ENCODE measurements at regions not wholly inside any gene's neighbourhood (a gene's known extent, or its start where the extent isn't known, plus 50 kb on each side); places are given as distances from the start of the nearest gene placed in this dataset.

DNA sequence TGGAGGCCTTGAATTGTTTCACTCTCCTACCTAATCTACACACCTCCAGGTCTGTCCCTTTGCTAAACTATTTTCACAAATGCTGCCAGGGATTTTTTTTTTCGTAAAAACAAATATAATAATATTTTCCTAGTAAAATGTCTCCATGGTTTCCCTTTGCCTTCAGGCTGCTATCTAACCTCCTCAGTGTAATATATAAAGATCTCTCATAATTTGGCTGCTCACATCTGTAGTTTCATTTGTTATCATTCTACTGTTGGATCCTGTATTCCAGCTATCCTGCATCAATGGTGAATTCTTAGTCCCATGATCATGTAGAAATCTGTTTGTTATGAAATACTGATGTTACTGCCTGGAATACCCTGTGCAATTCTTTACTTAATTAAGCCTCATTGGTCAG lies 211.9 kb upstream of the CHRM2 start:
- H2AFZ ChIP-seq (ENCODE audit: low read length), result no peak overlapping the region
- no peak overlapping the region for H3K9ac ChIP-seq (ENCODE audit: low read depth, low read length, poor library complexity, severe bottlenecking)
- no peak overlapping the region for H3K4me2 ChIP-seq (ENCODE audit: low read depth, low read length, poor library complexity, severe bottlenecking)
- no peaks in the 10 kb centered on the region for H4K20me1 ChIP-seq (ENCODE audit: insufficient read depth, low read length, poor library complexity, severe bottlenecking)
- H3K9me2 ChIP-seq (replicated peaks; ENCODE audit: low read depth, low read length), result no peaks in the 10 kb centered on the region
- no peaks in the 10 kb centered on the region for H3K9me3 ChIP-seq (ENCODE audit: insufficient read depth, low read depth, low read length)
- no peaks in the 10 kb centered on the region for H3K36me3 ChIP-seq (ENCODE audit: insufficient read depth, low read length)
- no peak overlapping the region for H3K4me3 ChIP-seq (ENCODE audit: low read length, poor library complexity, severe bottlenecking)
- no peaks in the 10 kb centered on the region for H3F3A ChIP-seq (ENCODE audit: low read depth)
- no peaks in the 10 kb centered on the region for H3K4me1 ChIP-seq (ENCODE audit: insufficient read depth, low read length, poor library complexity, severe bottlenecking)
- no peaks in the 10 kb centered on the region for H3K27me3 ChIP-seq (ENCODE audit: insufficient read depth, low read length, poor library complexity, severe bottlenecking)
- TF ChIP-seq CTCF (conservative IDR thresholded peaks at IDR 0.05; ENCODE audit: low read length) (no peak), EZH2phosphoT487 (IDR thresholded peaks at IDR 0.05; ENCODE audit: borderline replicate concordance) (no peak)
- no peaks in the 10 kb centered on the region for H3K79me2 ChIP-seq (ENCODE audit: insufficient read depth, low read length)

GRCh38 chr7:136655414-136655813 lies 213.0 kb upstream of the CHRM2 start:
- Histone ChIP-seq H2AFZ (ENCODE audit: low read length) (no peak overlapping the region), H3K36me3 (ENCODE audit: insufficient read depth, low read length) (no peaks in the 10 kb centered on the region), H3K9me2 (replicated peaks; ENCODE audit: low read depth, low read length) (no peaks in the 10 kb centered on the region), H3F3A (ENCODE audit: low read depth) (no peaks in the 10 kb centered on the region), H3K9me3 (ENCODE audit: insufficient read depth, low read depth, low read length) (no peaks in the 10 kb centered on the region), H4K20me1 (ENCODE audit: insufficient read depth, low read length, poor library complexity, severe bottlenecking) (no peaks in the 10 kb centered on the region), H3K4me1 (ENCODE audit: insufficient read depth, low read length, poor library complexity, severe bottlenecking) (no peaks in the 10 kb centered on the region), H3K4me3 (ENCODE audit: low read length, poor library complexity, severe bottlenecking) (no peak overlapping the region), H3K27me3 (ENCODE audit: insufficient read depth, low read length, poor library complexity, severe bottlenecking) (no peaks in the 10 kb centered on the region), H3K79me2 (ENCODE audit: insufficient read depth, low read length) (no peaks in the 10 kb centered on the region), H3K9ac (ENCODE audit: low read depth, low read length, poor library complexity, severe bottlenecking) (no peak overlapping the region), H3K4me2 (ENCODE audit: low read depth, low read length, poor library complexity, severe bottlenecking) (no peak overlapping the region)
- TF ChIP-seq CTCF (conservative IDR thresholded peaks at IDR 0.05; ENCODE audit: low read length) (no peak), EZH2phosphoT487 (IDR thresholded peaks at IDR 0.05; ENCODE audit: borderline replicate concordance) (no peak)

- Histone ChIP-seq H3K36me3 (ENCODE audit: insufficient read depth, low read length) (no peaks in the 10 kb centered on the region), H3K9ac (ENCODE audit: low read depth, low read length, poor library complexity, severe bottlenecking) (no peak overlapping the region), H3K4me3 (ENCODE audit: low read length, poor library complexity, severe bottlenecking) (no peak overlapping the region), H3K9me3 (ENCODE audit: insufficient read depth, low read depth, low read length) (no peaks in the 10 kb centered on the region), H3K27me3 (ENCODE audit: insufficient read depth, low read length, poor library complexity, severe bottlenecking) (no peaks in the 10 kb centered on the region), H3K9me2 (replicated peaks; ENCODE audit: low read depth, low read length) (no peaks in the 10 kb centered on the region), H3K4me1 (ENCODE audit: insufficient read depth, low read length, poor library complexity, severe bottlenecking) (no peaks in the 10 kb centered on the region), H3K79me2 (ENCODE audit: insufficient read depth, low read length) (no peaks in the 10 kb centered on the region), H3K4me2 (ENCODE audit: low read depth, low read length, poor library complexity, severe bottlenecking) (no peak overlapping the region), H4K20me1 (ENCODE audit: insufficient read depth, low read length, poor library complexity, severe bottlenecking) (no peaks in the 10 kb centered on the region), H2AFZ (ENCODE audit: low read length) (no peak overlapping the region), H3F3A (ENCODE audit: low read depth) (no peaks in the 10 kb centered on the region)
- no peak for TF ChIP-seq CTCF (conservative IDR thresholded peaks at IDR 0.05; ENCODE audit: low read length)
- no peak for TF ChIP-seq EZH2phosphoT487 (IDR thresholded peaks at IDR 0.05; ENCODE audit: borderline replicate concordance)
These were observed 214.0 kb upstream of the CHRM2 start for GRCh38 chr7:136654406-136654805.

Data from Loucy (cell line).